HUDEP-2 (cell line): ENCODE measurements at regions not wholly inside any gene's neighbourhood (a gene's known extent, or its start where the extent isn't known, plus 50 kb on each side); places are given as distances from the start of the nearest gene placed in this dataset.
A peak's percentile ranks its signal among the peaks of the same experiment; 100 is the strongest.
"Not testable (repeated sequence)": the region's sequence is repeated elsewhere in the genome, so short reads cannot be mapped to it uniquely, and the experiment has no call there.

ENCODE experiments used
- DNase-seq, 76 experiments: peaks; one replicate each; lab custom pipeline; 2025; ENCODE audit not compliant: unreplicated experiment in 76 of 76; lab: John Stamatoyannopoulos, UW

- no peak for DNase-seq
These were observed 149.5 kb upstream of the PELI2 start for GRCh38 chr14:55968741-55969140.

GRCh38 chr14:55973285-55973800, 144.9 kb upstream of the PELI2 start:
- no peak for DNase-seq

DNA sequence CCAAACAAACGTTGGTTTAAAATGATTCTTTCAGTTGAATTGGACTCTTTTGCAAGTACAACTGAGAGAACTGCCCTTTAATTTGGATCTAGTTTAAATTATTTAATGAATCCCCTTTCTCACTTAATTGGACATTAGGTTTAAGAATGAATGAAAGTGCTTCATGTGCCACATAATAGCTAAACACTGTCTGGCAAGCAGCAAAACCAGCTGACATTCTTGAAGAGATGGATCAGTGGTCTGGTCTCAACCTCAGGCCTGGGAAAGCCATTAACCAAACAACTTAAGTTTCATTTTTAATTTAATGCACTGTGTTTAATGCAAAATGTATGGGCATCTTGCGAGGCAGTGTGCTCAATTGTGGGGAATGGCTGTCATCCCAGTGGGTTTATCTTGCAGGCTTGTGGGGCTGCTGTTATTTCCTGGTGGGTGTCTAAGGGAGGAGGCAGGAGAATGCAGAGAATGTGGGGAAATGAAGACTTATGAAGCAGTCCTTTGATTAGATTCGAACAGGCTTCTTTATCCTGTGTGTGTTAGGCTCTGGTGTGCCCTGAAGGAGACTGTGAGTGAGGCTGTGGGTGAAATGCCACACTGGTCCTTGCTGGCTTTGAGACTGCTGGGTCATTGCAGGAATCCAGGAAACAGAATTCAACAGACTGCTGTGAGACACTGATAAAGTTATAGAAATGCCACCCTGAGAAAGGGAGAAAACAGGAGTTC, 144.1 kb upstream of the PELI2 start:
- no peak for DNase-seq

DNA sequence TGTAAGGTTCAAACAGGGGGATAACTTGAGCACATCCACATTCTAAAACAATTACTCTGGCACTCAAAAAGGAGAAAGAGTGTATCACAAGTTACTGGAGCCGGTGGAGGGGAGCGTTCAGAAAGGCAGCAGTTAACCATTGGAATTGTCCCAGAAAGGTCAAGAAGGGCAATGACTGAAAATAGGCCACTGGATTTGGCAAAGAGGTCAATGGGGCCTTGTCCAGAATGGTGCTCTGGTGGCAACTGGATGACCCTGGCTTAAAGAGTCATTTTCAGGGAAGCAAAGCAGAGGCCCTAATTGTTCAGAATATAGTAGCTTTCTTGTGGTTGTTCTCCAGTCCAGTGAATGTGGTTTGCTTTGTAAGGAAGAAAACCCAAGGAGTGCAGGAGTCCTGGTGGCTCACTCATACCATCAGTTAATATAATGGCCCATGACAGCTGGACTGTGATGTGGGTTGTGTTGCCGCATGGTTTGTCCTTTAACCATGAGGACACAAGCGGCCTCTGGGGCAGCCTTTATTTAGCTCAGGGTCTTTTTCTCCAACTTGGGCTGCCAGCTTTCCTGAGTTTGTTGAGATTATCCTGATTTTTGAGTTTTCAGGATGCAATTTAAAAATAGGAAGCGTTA, 142.8 kb upstream of the PELI2 start:
- DNase-seq: no peak

DNA sequence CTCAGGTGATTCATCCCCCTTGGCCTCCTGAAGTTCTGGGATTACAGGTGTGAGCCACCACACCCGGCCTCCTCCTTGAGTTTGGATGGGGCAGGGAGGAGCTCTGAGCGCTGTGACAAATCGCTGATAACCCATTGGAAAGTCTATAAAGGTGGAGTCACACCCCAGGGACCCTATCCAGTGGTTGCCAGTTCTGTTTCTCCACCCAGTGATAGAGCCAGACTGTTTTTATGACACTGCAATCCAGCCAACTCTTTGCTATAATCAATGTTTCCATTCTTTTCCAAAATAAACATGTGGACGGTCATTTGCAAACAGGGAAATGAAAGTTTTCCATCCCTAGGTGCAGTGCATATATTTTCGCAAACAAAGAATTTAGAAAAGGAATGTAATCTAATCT, 142.0 kb upstream of the PELI2 start:
- DNase-seq: no peak

DNA sequence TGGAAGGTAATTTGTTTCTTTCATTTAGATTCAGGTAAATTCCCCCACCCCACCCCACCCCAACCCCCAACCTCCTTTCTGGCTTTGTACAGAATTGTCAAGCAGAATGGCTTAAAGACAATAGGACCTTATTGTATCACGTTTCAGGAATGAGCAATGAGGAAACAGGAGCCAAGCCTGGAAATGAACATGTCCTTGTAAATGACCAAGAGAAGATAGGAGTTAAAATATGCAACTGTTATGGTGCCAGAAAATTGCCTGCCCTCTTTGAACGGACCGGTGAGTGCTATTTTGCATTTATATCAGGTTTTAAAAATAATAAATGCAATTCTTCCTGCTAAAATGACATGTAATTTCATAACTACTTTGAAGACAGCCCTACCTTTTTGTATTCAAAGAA, 141.6 kb upstream of the PELI2 start:
- no peak for DNase-seq

GRCh38 chr14:55977392-55978150, 140.6 kb upstream of the PELI2 start:
- DNase-seq: no peak

GRCh38 chr14:55979096-55979495, 139.1 kb upstream of the PELI2 start:
- no peak for DNase-seq

GRCh38 chr14:55979781-55980180, 138.4 kb upstream of the PELI2 start:
- DNase-seq: no peak

- no peak for DNase-seq
These were observed 137.2 kb upstream of the PELI2 start for GRCh38 chr14:55980970-55981369.

- DNase-seq: no peak
These were observed 132.1 kb upstream of the PELI2 start for GRCh38 chr14:55986069-55986468.

GRCh38 chr14:56000846-56001245, 117.4 kb upstream of the PELI2 start:
- no peak for DNase-seq

- DNase-seq: no peak
These were observed 115.9 kb upstream of the PELI2 start for GRCh38 chr14:56002342-56002741.

- peak in 1 of 76 experiments; percentile 1 for DNase-seq
These were observed 115.2 kb upstream of the PELI2 start for GRCh38 chr14:56002876-56003625.

- no peak for DNase-seq
These were observed 113.9 kb upstream of the PELI2 start for GRCh38 chr14:56004323-56004722.

DNA sequence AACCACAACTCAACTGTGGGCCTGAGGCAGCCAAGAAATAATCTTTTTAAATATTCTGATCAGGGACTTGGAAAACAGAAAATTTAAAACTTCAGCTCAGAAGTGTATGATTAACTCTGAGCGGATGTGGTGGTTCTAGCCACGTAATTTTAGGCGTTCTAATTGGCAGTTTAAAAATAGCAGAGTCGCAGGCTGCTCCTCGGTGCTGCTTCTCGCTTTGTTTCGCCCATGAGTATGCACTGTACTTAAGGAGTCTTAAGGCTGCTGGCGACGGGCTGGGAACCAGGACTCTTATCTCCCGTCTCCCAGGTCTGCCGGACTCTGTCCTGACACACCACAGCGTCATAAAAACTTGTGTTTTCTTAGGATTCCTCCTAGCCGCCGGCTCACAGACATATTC, 113.4 kb upstream of the PELI2 start:
- no peak for DNase-seq

DNA sequence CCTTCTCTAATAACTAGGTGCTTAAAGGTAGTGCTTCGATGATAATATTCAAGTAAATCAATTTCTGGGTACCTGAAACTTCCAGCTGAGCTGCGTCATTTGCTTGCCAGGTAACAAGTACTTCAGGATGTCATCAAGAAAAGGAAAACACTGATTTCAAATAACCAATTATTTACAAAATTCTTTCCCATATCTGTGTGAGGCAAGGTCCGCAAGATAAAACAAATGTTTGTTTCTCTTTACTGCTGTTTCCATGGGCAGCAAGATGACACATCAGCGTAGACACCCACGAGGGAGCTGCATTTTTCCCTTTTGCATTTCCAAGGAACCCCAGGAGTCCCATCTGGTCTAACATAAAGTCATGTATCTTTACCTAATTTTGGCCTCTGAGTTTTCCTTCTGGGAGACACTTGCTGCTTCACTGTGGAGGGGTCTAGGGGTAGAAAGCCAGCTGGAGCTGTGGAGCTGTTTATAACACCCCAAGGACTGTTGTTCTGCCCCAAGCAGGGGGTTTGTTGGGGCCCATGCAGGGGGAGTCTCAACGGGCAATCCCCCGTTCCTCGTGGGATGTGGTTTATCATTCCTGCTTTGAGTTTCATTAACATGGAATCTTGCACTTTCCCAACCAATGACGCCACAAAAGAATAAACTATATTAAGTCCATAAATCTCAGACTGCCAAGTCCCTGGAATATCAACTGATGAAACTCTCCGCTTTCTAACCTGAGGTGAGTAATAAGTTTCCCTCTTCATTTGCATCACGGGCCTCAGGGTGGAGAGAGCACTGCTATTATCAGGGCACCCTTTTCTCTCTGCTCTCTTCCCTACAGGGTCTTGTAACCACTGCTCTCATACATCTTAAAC, 112.8 kb upstream of the PELI2 start:
- no peak for DNase-seq

GRCh38 chr14:56007491-56007890, 110.7 kb upstream of the PELI2 start:
- DNase-seq: not testable (repeated sequence)

- DNase-seq: no peak
These were observed 110.1 kb upstream of the PELI2 start for GRCh38 chr14:56008150-56008549.

DNA sequence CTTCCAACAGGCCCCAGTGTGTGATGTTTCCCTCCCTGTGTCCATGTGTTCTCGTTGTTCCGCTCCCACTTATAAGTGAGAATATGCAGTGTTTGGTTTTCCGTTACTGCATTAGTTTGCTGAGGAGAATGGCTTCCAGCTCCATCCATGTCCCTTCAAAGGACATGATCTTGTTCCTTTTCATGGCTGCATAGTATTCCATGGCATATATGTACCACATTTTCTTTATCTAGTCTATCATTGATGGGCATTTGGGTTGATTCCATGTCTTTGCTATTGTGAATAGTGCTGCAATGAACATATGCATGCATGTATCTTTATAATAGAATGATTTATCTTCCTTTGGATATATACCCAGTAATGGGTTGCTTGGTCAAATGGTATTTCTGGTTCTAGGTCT, 109.5 kb upstream of the PELI2 start:
- not testable (repeated sequence) for DNase-seq
